IMR-90 (cell line): ENCODE measurements at regions not wholly inside any gene's neighbourhood (a gene's known extent, or its start where the extent isn't known, plus 50 kb on each side); places are given as distances from the start of the nearest gene placed in this dataset.
"Not testable (repeated sequence)": the region's sequence is repeated elsewhere in the genome, so short reads cannot be mapped to it uniquely, and the experiment has no call there.

Source experiments
- ATAC-seq: fragments of 200-7000 bp; cut with Tn5 transposase; 2 replicates; pipeline ENCODE4 v1.9.1; 2020; ENCODE audit warnings: low read depth, mild to moderate bottlenecking, moderate library complexity
- BruUV-seq: library from RNA; stranded (reverse); fragments of 400-500 nt; replicated peaks from 2 replicates; lab custom pipeline; 2021; lab: Mats Ljungman, UMichigan
- CTCF ChIA-PET: fragments of 300-600 bp; formaldehyde crosslinking; extraction: SDS; loops from one replicate; lab custom pipeline; 2021; ENCODE audit warnings: antibody characterized with exemption; lab: Yijun Ruan, JAX
- POLR2A ChIA-PET: fragments of 300-600 bp; sonication (Branson Sonifier 250); formaldehyde crosslinking; loops from one replicate; lab custom pipeline; 2022; ENCODE audit warnings: antibody characterized with exemption; ENCODE audit not compliant: unreplicated experiment; lab: Charles Lee
- DNase-seq: peaks from one replicate; pipeline ENCODE4 v3.0.0; 2013
- H2AFZ ChIP-seq: replicated peaks from 2 replicates; pipeline ENCODE3; 2013; ENCODE audit warnings: low read length, mild to moderate bottlenecking; ENCODE audit not compliant: poor library complexity
- H2AK5ac ChIP-seq: 2 replicates; pipeline ENCODE4 v1.6.1; 2013; ENCODE audit warnings: low read depth, low read length, inconsistent platforms
- H2AK9ac ChIP-seq: replicated peaks from 2 replicates; pipeline ENCODE3; 2013; ENCODE audit warnings: mild to moderate bottlenecking, low read depth, low read length, moderate library complexity; ENCODE audit not compliant: poor library complexity
- H2BK120ac ChIP-seq: 2 replicates; pipeline ENCODE4 v1.6.1; 2013; ENCODE audit warnings: low read depth, low read length, inconsistent platforms
- H2BK15ac ChIP-seq: 3 replicates; pipeline ENCODE4 v1.6.1; 2013; ENCODE audit warnings: low read depth, low read length, inconsistent platforms
- H2BK20ac ChIP-seq: 2 replicates; pipeline ENCODE4 v1.6.1; 2013; ENCODE audit warnings: low read depth, mild to moderate bottlenecking, inconsistent platforms, low read length, moderate library complexity
- H2BK5ac ChIP-seq: 2 replicates; pipeline ENCODE4 v1.6.1; 2013; ENCODE audit warnings: mild to moderate bottlenecking, low read depth, low read length, inconsistent platforms; ENCODE audit not compliant: poor library complexity, severe bottlenecking
- H3K14ac ChIP-seq: replicated peaks from 2 replicates; pipeline ENCODE4 v1.6.1; 2013; ENCODE audit warnings: low read depth, low read length, inconsistent platforms
- H3K18ac ChIP-seq: 2 replicates; pipeline ENCODE4 v1.6.1; 2013; ENCODE audit warnings: low read depth, low read length, control low read depth
- H3K23ac ChIP-seq: 2 replicates; pipeline ENCODE4 v1.6.1; 2013; ENCODE audit warnings: low read depth, low read length, inconsistent platforms
- H3K27ac ChIP-seq: 2 replicates; pipeline ENCODE4 v1.5.1; 2013; ENCODE audit warnings: mild to moderate bottlenecking, control low read depth, low read length; ENCODE audit not compliant: insufficient read depth
- H3K27me3 ChIP-seq: 2 replicates; pipeline ENCODE4 v1.6.1; 2013; ENCODE audit warnings: low read length; ENCODE audit not compliant: control insufficient read depth, insufficient read depth
- H3K36me3 ChIP-seq: 2 replicates; pipeline ENCODE4 v1.6.1; 2013; ENCODE audit warnings: low read length, mixed read lengths; ENCODE audit not compliant: control insufficient read depth, insufficient read depth
- H3K4ac ChIP-seq: 2 replicates; pipeline ENCODE4 v1.6.1; 2013; ENCODE audit warnings: low read depth, low read length, inconsistent platforms
- H3K4me1 ChIP-seq: 2 replicates; pipeline ENCODE4 v1.6.1; 2013; ENCODE audit warnings: low read length, mixed read lengths; ENCODE audit not compliant: control insufficient read depth, insufficient read depth
- H3K4me2 ChIP-seq: 2 replicates; pipeline ENCODE4 v1.6.1; 2013; ENCODE audit warnings: low read depth, mild to moderate bottlenecking, control low read depth, low read length, moderate library complexity
- H3K4me3 ChIP-seq: 2 replicates; pipeline ENCODE4 v1.5.1; 2013; ENCODE audit warnings: low read depth, mild to moderate bottlenecking, control low read depth, low read length, moderate library complexity; ENCODE audit not compliant: insufficient read depth
- H3K56ac ChIP-seq: 2 replicates; pipeline ENCODE4 v1.6.1; 2013; ENCODE audit warnings: low read length, inconsistent platforms; ENCODE audit not compliant: insufficient read depth; ENCODE audit errors: extremely low read depth
- H3K79me1 ChIP-seq, 2 experiments: 2 replicates each; pipeline ENCODE4 v1.6.1; 2013; ENCODE audit warnings: low read length in 2 of 2, inconsistent platforms in 1 of 2, low read depth in 1 of 2
- H3K9ac ChIP-seq: 2 replicates; pipeline ENCODE4 v1.6.1; 2013; ENCODE audit warnings: low read depth, low read length, control low read depth
- H3K9me1 ChIP-seq: 2 replicates; pipeline ENCODE4 v1.6.1; 2013; ENCODE audit warnings: low read length, inconsistent platforms; ENCODE audit not compliant: insufficient read depth
- H3K9me3 ChIP-seq: 2 replicates; pipeline ENCODE4 v1.6.1; 2013; ENCODE audit warnings: low read length; ENCODE audit not compliant: control insufficient read depth, insufficient read depth
- H4K20me1 ChIP-seq: 2 replicates; pipeline ENCODE4 v1.6.1; 2013; ENCODE audit warnings: low read length, inconsistent platforms; ENCODE audit not compliant: insufficient read depth
- H4K5ac ChIP-seq: 2 replicates; pipeline ENCODE4 v1.6.1; 2013; ENCODE audit warnings: mild to moderate bottlenecking, low read depth, low read length, control low read depth
- H4K8ac ChIP-seq, 2 experiments: 2 replicates each; pipeline ENCODE4 v1.6.1; 2013; ENCODE audit warnings: low read depth in 2 of 2, low read length in 2 of 2, control low read depth in 1 of 2, inconsistent platforms in 1 of 2
- H4K91ac ChIP-seq: 2 replicates; pipeline ENCODE4 v1.6.1; 2013; ENCODE audit warnings: low read depth, low read length, inconsistent platforms; ENCODE audit not compliant: insufficient read depth
- CHD1 ChIP-seq: IDR thresholded peaks from 2 replicates; pipeline ENCODE4 v1.6.1; 2012; ENCODE audit warnings: low read depth, low read length, improper control_type of control experiment
- FOS ChIP-seq: fragments of 150-350 bp; IDR thresholded peaks from 2 replicates; pipeline ENCODE4 v1.6.1; 2016; ENCODE audit warnings: low read depth, low read length
- MAZ ChIP-seq: IDR thresholded peaks from 2 replicates; pipeline ENCODE4 v1.6.1; 2012; ENCODE audit warnings: low read depth, mild to moderate bottlenecking, low read length, improper control_type of control experiment, moderate library complexity, borderline replicate concordance
- POLR2A ChIP-seq: IDR thresholded peaks from 2 replicates; pipeline ENCODE4 v1.6.1; 2012; ENCODE audit warnings: mild to moderate bottlenecking, low read depth, low read length
- WGBS, 2 experiments: methylation state at CpG; one replicate each; pipeline versions ENCODE4 v1.1.5 to v1.1.7; 2013; ENCODE audit warnings: missing lambda C conversion rate in 2 of 2; ENCODE audit not compliant: insufficient read length in 1 of 2; ENCODE audit errors: extremely low coverage in 2 of 2; 5-methylcytosine and 5-hydroxymethylcytosine counted together
- dilution Hi-C: fragments of 300-500 bp; cut with HindIII; formaldehyde crosslinking; loops from one replicate; pipeline ENCODE4 v1.14.3; 2018; ENCODE audit warnings: low sequenced_read_pairs; ENCODE audit not compliant: unreplicated experiment
- in situ Hi-C: fragments of 300-500 bp; cut with MboI; formaldehyde crosslinking; loops from 3 replicates; pipeline ENCODE4 v1.14.3; 2019; ENCODE audit warnings: low sequenced_read_pairs, inconsistent platforms, mixed read lengths
- intact Hi-C: fragments of 100-400 bp; cut with micrococcal nuclease; formaldehyde crosslinking; loops from 2 replicates; pipeline ENCODE4 v1.10.0; 2022

- TF ChIP-seq CHD1 = no peak
- TF ChIP-seq FOS = no peak
- TF ChIP-seq MAZ = no peak
- no peak for TF ChIP-seq POLR2A
Observed at GRCh38 chr20:47441774-47442150, 59.9 kb upstream of the NCOA3 start (continued).

- H3K9me3 ChIP-seq, H2AK5ac ChIP-seq, POLR2A ChIA-PET, H3K56ac ChIP-seq, H4K20me1 ChIP-seq, H3K36me3 ChIP-seq, intact Hi-C loops, H2BK20ac ChIP-seq, H2BK5ac ChIP-seq, H3K9me1 ChIP-seq, in situ Hi-C loops, H2AFZ ChIP-seq, H2BK120ac ChIP-seq, H3K27ac ChIP-seq, H3K4me3 ChIP-seq, H2BK15ac ChIP-seq, H4K91ac ChIP-seq, H3K4me2 ChIP-seq, H3K9ac ChIP-seq, H3K27me3 ChIP-seq, H4K8ac ChIP-seq, H4K5ac ChIP-seq, H3K79me1 ChIP-seq, dilution Hi-C loops, H3K4ac ChIP-seq, BruUV-seq, ATAC-seq, H3K23ac ChIP-seq, H3K18ac ChIP-seq, H3K4me1 ChIP-seq, DNase-seq, H3K14ac ChIP-seq, H2AK9ac ChIP-seq: not testable (repeated sequence)
- CTCF ChIA-PET = interaction anchor here (1.2 kb wide), 1 partner anchor 50 kb away, joined by 6 read pairs; no protein-coding TSS in a partner anchor
- WGBS, 2 experiments = no CpG with 5 or more reads among the region's 9 CpGs
Observed at GRCh38 chr20:47443060-47443459, 58.6 kb upstream of the NCOA3 start.
